Daoy (cell line): ENCODE measurements at regions not wholly inside any gene's neighbourhood (a gene's known extent, or its start where the extent isn't known, plus 50 kb on each side); places are given as distances from the start of the nearest gene placed in this dataset.
A peak's percentile ranks its signal among the peaks of the same experiment; 100 is the strongest.

Source experiments
- DNase-seq: peaks from one replicate; pipeline ENCODE4 v3.0.0-alpha.2; 2015; ENCODE audit warnings: low read depth

- DNase-seq: no peak
Measured at GRCh38 chr6:87807475-87807874, 105.4 kb upstream of the AKIRIN2 start.

GRCh38 chr6:87806635-87807034 lies 104.6 kb upstream of the AKIRIN2 start:
- no peak for DNase-seq

GRCh38 chr6:87806099-87806498 lies 104.1 kb upstream of the AKIRIN2 start:
- no peak for DNase-seq

- no peak for DNase-seq
Measured at GRCh38 chr6:87803791-87804190, 101.8 kb upstream of the AKIRIN2 start.

GRCh38 chr6:87799651-87800050 lies 97.6 kb upstream of the AKIRIN2 start:
- DNase-seq: no peak

- no peak for DNase-seq
Measured at GRCh38 chr6:87798393-87799278, 96.6 kb upstream of the AKIRIN2 start.

- DNase-seq: no peak
Measured at GRCh38 chr6:87794922-87795885, 93.2 kb upstream of the AKIRIN2 start.

- DNase-seq: no peak
Measured at GRCh38 chr6:87793315-87793714, 91.3 kb upstream of the AKIRIN2 start.

GRCh38 chr6:87791982-87792381 lies 89.9 kb upstream of the AKIRIN2 start:
- no peak for DNase-seq

- DNase-seq: no peak
Measured at GRCh38 chr6:87791485-87791884, 89.5 kb upstream of the AKIRIN2 start.

GRCh38 chr6:87791029-87791428 lies 89.0 kb upstream of the AKIRIN2 start:
- DNase-seq: no peak

- DNase-seq: no peak
Measured at GRCh38 chr6:87789900-87790290, 87.9 kb upstream of the AKIRIN2 start.

GRCh38 chr6:87789198-87789899 lies 87.3 kb upstream of the AKIRIN2 start:
- peak; percentile 40 for DNase-seq

GRCh38 chr6:87788141-87788540 lies 86.1 kb upstream of the AKIRIN2 start:
- DNase-seq: no peak

- no peak for DNase-seq
Measured at GRCh38 chr6:87785229-87785862, 83.3 kb upstream of the AKIRIN2 start.

- no peak for DNase-seq
Measured at GRCh38 chr6:87784690-87785089, 82.7 kb upstream of the AKIRIN2 start.

GRCh38 chr6:87784051-87784450 lies 82.0 kb upstream of the AKIRIN2 start:
- DNase-seq: no peak

- no peak for DNase-seq
Measured at GRCh38 chr6:87779542-87779941, 77.5 kb upstream of the AKIRIN2 start.

GRCh38 chr6:87772597-87773530 lies 70.8 kb upstream of the AKIRIN2 start:
- DNase-seq: no peak

GRCh38 chr6:87767478-87767877 lies 65.4 kb upstream of the AKIRIN2 start:
- no peak for DNase-seq
